ENCODE measurements at regions not wholly inside any gene's neighbourhood (a gene's known extent, or its start where the extent isn't known, plus 50 kb on each side); places are given as distances from the start of the nearest gene placed in this dataset.

GRCh38 chr11:92750794-92751193 is 218.7 kb upstream of the MTNR1B start:
- TF ChIP-seq CTCF (IDR thresholded peaks at IDR 0.05) (no peak), POLR2A (IDR thresholded peaks at IDR 0.05) (no peak)
